SU-DHL-6 (cell line): ENCODE measurements at regions not wholly inside any gene's neighbourhood (a gene's known extent, or its start where the extent isn't known, plus 50 kb on each side); places are given as distances from the start of the nearest gene placed in this dataset.

ENCODE experiments used
- H2AFZ ChIP-seq: fragments of 200-600 bp; sonication (generic); 2 replicates; pipeline ENCODE4 v1.6.1; 2014; ENCODE audit warnings: low read depth, mild to moderate bottlenecking, moderate library complexity, mixed read lengths, antibody characterized with exemption, low read length; ENCODE audit not compliant: severe bottlenecking
- H3F3A ChIP-seq: fragments of 200-600 bp; shearing (Covaris generic); 2 replicates; pipeline ENCODE4 v1.6.0; 2016; ENCODE audit warnings: antibody characterized with exemption, mild to moderate bottlenecking; ENCODE audit not compliant: insufficient read depth
- H3K27ac ChIP-seq: fragments of 200-600 bp; sonication (generic); 2 replicates; pipeline ENCODE4 v1.5.1; 2016; ENCODE audit warnings: low read depth, mild to moderate bottlenecking, low read length, moderate library complexity, mixed read lengths
- H3K27me3 ChIP-seq: fragments of 200-600 bp; sonication (generic), shearing (Covaris generic); 2 replicates; pipeline ENCODE4 v1.6.0; 2014; ENCODE audit warnings: mild to moderate bottlenecking, low read length
- H3K36me3 ChIP-seq: fragments of 200-600 bp; sonication (generic); 2 replicates; pipeline ENCODE4 v1.6.1; 2014; ENCODE audit warnings: mild to moderate bottlenecking, low read length, mixed read lengths
- H3K4me2 ChIP-seq: fragments of 300-600, 200-600 bp; shearing (Covaris generic), sonication (generic); 2 replicates; pipeline ENCODE4 v1.6.0; 2014; ENCODE audit warnings: low read length, low read depth, mild to moderate bottlenecking; ENCODE audit not compliant: poor library complexity, severe bottlenecking
- H3K4me3 ChIP-seq: fragments of 200-600 bp; sonication (generic); 2 replicates; pipeline ENCODE4 v1.5.1; 2014; ENCODE audit warnings: antibody characterized with exemption, low read length, mild to moderate bottlenecking, mixed read lengths; ENCODE audit not compliant: insufficient read depth, poor library complexity, severe bottlenecking
- H3K79me2 ChIP-seq: fragments of 200-600 bp; sonication (generic); 2 replicates; pipeline ENCODE4 v1.6.1; 2014; ENCODE audit warnings: mild to moderate bottlenecking, low read length, moderate library complexity; ENCODE audit not compliant: insufficient read depth
- H3K9ac ChIP-seq: fragments of 200-600 bp; sonication (generic); 2 replicates; pipeline ENCODE4 v1.7.0; 2014; ENCODE audit warnings: mild to moderate bottlenecking, low read length
- H3K9me2 ChIP-seq: fragments of 200-600 bp; sonication (generic); replicated peaks from 2 replicates; pipeline ENCODE4 v1.6.1; 2014; ENCODE audit warnings: low read length; ENCODE audit not compliant: insufficient read depth
- H3K9me3 ChIP-seq: fragments of 200-600 bp; sonication (generic); 2 replicates; pipeline ENCODE4 v1.6.1; 2014; ENCODE audit warnings: low read length, mixed read lengths; ENCODE audit not compliant: insufficient read depth
- H4K20me1 ChIP-seq: fragments of 200-600 bp; sonication (generic); 2 replicates; pipeline ENCODE4 v1.6.1; 2014; ENCODE audit warnings: low read depth, mild to moderate bottlenecking, antibody characterized with exemption, low read length, moderate library complexity, mixed read lengths
- CTCF ChIP-seq: fragments of 200-600 bp; sonication (generic); IDR thresholded peaks from one replicate; pipeline ENCODE4 v1.5.1; 2017; ENCODE audit warnings: antibody characterized with exemption, mild to moderate bottlenecking, low read length, moderate library complexity; ENCODE audit not compliant: insufficient read depth, poor library complexity, severe bottlenecking
- EZH2phosphoT487 ChIP-seq: fragments of 200-600 bp; sonication (generic), shearing (Covaris generic); conservative IDR thresholded peaks from 2 replicates; pipeline ENCODE4 v1.6.1; 2018; ENCODE audit warnings: mild to moderate bottlenecking, antibody characterized with exemption, low read length, moderate library complexity, mixed read lengths

- H3K36me3 ChIP-seq, result no peaks in the 10 kb centered on the region
- no peaks in the 10 kb centered on the region for H3K9me3 ChIP-seq
- H3K27ac ChIP-seq, result no peak overlapping the region
- H3K4me2 ChIP-seq, result no peak overlapping the region
- no peaks in the 10 kb centered on the region for H3F3A ChIP-seq
- H4K20me1 ChIP-seq, result no peaks in the 10 kb centered on the region
- H2AFZ ChIP-seq, result no peak overlapping the region
- H3K4me3 ChIP-seq, result no peak overlapping the region
- no peak overlapping the region for H3K9ac ChIP-seq
- TF ChIP-seq EZH2phosphoT487 (no peak), CTCF (no peak)
- no peaks in the 10 kb centered on the region for H3K9me2 ChIP-seq
- no peaks in the 10 kb centered on the region for H3K27me3 ChIP-seq
- H3K79me2 ChIP-seq, result no peaks in the 10 kb centered on the region
These were observed 130.3 kb downstream of the AXIN2 start for GRCh38 chr17:65431116-65431515.

GRCh38 chr17:65430209-65430833 is 131.1 kb downstream of the AXIN2 start:
- H3K4me2 ChIP-seq, result no peak overlapping the region
- no peaks in the 10 kb centered on the region for H3K9me2 ChIP-seq
- no peaks in the 10 kb centered on the region for H3K36me3 ChIP-seq
- no peak overlapping the region for H2AFZ ChIP-seq
- TF ChIP-seq EZH2phosphoT487 (no peak), CTCF (no peak)
- no peaks in the 10 kb centered on the region for H3K9me3 ChIP-seq
- no peak overlapping the region for H3K9ac ChIP-seq
- H3K4me3 ChIP-seq, result no peak overlapping the region
- no peaks in the 10 kb centered on the region for H4K20me1 ChIP-seq
- no peaks in the 10 kb centered on the region for H3K27me3 ChIP-seq
- no peaks in the 10 kb centered on the region for H3F3A ChIP-seq
- H3K79me2 ChIP-seq, result no peaks in the 10 kb centered on the region
- no peak overlapping the region for H3K27ac ChIP-seq

GRCh38 chr17:65423346-65424140 is 137.9 kb downstream of the AXIN2 start:
- no peaks in the 10 kb centered on the region for H4K20me1 ChIP-seq
- no peak overlapping the region for H3K4me3 ChIP-seq
- H3K36me3 ChIP-seq, result no peaks in the 10 kb centered on the region
- no peak overlapping the region for H3K27ac ChIP-seq
- no peaks in the 10 kb centered on the region for H3K79me2 ChIP-seq
- no peaks in the 10 kb centered on the region for H3K9me3 ChIP-seq
- H2AFZ ChIP-seq, result no peak overlapping the region
- H3K9me2 ChIP-seq, result no peaks in the 10 kb centered on the region
- H3K4me2 ChIP-seq, result no peak overlapping the region
- H3K27me3 ChIP-seq, result no peaks in the 10 kb centered on the region
- H3K9ac ChIP-seq, result no peak overlapping the region
- TF ChIP-seq EZH2phosphoT487 (no peak), CTCF (no peak)
- no peaks in the 10 kb centered on the region for H3F3A ChIP-seq
